ENCODE measurements at regions not wholly inside any gene's neighbourhood (a gene's known extent, or its start where the extent isn't known, plus 50 kb on each side); places are given as distances from the start of the nearest gene placed in this dataset.

GRCh38 chr6:77299931-77300330 is 163.4 kb downstream of the HTR1B start:
- TF ChIP-seq CTCF (IDR thresholded peaks at IDR 0.05; ENCODE audit: low read depth, low read length) (no peak), EZH2phosphoT487 (IDR thresholded peaks at IDR 0.05; ENCODE audit: low read depth) (no peak)

All from OCI-LY3 (cell line).